ENCODE measurements at regions not wholly inside any gene's neighbourhood (a gene's known extent, or its start where the extent isn't known, plus 50 kb on each side); places are given as distances from the start of the nearest gene placed in this dataset.

- in situ Hi-C loops (cut with MboI) (no loop called here), intact Hi-C loops (cut with micrococcal nuclease) (no loop called here)
- no peak overlapping the region for H3K4me2 ChIP-seq (ENCODE audit: insufficient read depth, low read length)
- H3K4me1 ChIP-seq (replicated peaks in 1 of 2; ENCODE audit: control insufficient read depth in 2 of 2, insufficient read depth in 2 of 2, low read length in 2 of 2): no peaks in the 10 kb centered on the region
- CTCF ChIA-PET (ENCODE audit: low intra/inter-chr PET ratio): no interaction called here
- H3K27ac ChIP-seq (ENCODE audit: extremely low read depth, low read depth, low read length): no peak overlapping the region
- no TSS peak for BruUV-seq (replicated peaks)
- ATAC-seq: no peak
- POLR2A ChIA-PET: no interaction called here
- DNase-seq (ENCODE audit: extremely low read depth in 1 of 4, low spot score in 3 of 4): no peak
- no peak for FAIRE-seq
- H4K20me1 ChIP-seq (replicated peaks; ENCODE audit: control insufficient read depth, insufficient read depth, low read length): no peaks in the 10 kb centered on the region
- no peaks in the 10 kb centered on the region for H3K9me1 ChIP-seq (ENCODE audit: control insufficient read depth, insufficient read depth, low read length)
- H3K9ac ChIP-seq (ENCODE audit: insufficient read depth in 1 of 2, low read depth in 2 of 2, low read length in 2 of 2): no peak overlapping the region
- no peaks in the 10 kb centered on the region for H3K27me3 ChIP-seq (ENCODE audit: control insufficient read depth in 2 of 2, insufficient read depth in 2 of 2, low read length in 2 of 2)
- H3K79me2 ChIP-seq (ENCODE audit: control insufficient read depth, insufficient read depth, low read length): no peaks in the 10 kb centered on the region
- WGBS (ENCODE audit: insufficient coverage, low coverage, missing lambda C conversion rate): 2% methylated on average over 2 of the region's 2 CpGs
- TF ChIP-seq ZNF253 (CRISPR knock-in tag; conservative IDR thresholded peaks at IDR 0.05) (no peak), NFIX (CRISPR knock-in tag; IDR thresholded peaks at IDR 0.05; ENCODE audit: low read depth) (no peak), WHSC1 (IDR thresholded peaks at IDR 0.05; ENCODE audit: low read length) (no peak), IRF9 (tag; IDR thresholded peaks at IDR 0.05) (no peak), ZNF282 (CRISPR knock-in tag; IDR thresholded peaks at IDR 0.05) (no peak), NBN (IDR thresholded peaks at IDR 0.05; ENCODE audit: low read depth) (no peak), GABPA (tag; conservative IDR thresholded peaks at IDR 0.05; ENCODE audit: low read depth) (no peak), RCOR1 (IDR thresholded peaks at IDR 0.05; ENCODE audit: borderline replicate concordance in 1 of 2, low read depth in 2 of 2, low read length in 2 of 2) (no peak)
- TF ChIP-seq, protein P1, sequence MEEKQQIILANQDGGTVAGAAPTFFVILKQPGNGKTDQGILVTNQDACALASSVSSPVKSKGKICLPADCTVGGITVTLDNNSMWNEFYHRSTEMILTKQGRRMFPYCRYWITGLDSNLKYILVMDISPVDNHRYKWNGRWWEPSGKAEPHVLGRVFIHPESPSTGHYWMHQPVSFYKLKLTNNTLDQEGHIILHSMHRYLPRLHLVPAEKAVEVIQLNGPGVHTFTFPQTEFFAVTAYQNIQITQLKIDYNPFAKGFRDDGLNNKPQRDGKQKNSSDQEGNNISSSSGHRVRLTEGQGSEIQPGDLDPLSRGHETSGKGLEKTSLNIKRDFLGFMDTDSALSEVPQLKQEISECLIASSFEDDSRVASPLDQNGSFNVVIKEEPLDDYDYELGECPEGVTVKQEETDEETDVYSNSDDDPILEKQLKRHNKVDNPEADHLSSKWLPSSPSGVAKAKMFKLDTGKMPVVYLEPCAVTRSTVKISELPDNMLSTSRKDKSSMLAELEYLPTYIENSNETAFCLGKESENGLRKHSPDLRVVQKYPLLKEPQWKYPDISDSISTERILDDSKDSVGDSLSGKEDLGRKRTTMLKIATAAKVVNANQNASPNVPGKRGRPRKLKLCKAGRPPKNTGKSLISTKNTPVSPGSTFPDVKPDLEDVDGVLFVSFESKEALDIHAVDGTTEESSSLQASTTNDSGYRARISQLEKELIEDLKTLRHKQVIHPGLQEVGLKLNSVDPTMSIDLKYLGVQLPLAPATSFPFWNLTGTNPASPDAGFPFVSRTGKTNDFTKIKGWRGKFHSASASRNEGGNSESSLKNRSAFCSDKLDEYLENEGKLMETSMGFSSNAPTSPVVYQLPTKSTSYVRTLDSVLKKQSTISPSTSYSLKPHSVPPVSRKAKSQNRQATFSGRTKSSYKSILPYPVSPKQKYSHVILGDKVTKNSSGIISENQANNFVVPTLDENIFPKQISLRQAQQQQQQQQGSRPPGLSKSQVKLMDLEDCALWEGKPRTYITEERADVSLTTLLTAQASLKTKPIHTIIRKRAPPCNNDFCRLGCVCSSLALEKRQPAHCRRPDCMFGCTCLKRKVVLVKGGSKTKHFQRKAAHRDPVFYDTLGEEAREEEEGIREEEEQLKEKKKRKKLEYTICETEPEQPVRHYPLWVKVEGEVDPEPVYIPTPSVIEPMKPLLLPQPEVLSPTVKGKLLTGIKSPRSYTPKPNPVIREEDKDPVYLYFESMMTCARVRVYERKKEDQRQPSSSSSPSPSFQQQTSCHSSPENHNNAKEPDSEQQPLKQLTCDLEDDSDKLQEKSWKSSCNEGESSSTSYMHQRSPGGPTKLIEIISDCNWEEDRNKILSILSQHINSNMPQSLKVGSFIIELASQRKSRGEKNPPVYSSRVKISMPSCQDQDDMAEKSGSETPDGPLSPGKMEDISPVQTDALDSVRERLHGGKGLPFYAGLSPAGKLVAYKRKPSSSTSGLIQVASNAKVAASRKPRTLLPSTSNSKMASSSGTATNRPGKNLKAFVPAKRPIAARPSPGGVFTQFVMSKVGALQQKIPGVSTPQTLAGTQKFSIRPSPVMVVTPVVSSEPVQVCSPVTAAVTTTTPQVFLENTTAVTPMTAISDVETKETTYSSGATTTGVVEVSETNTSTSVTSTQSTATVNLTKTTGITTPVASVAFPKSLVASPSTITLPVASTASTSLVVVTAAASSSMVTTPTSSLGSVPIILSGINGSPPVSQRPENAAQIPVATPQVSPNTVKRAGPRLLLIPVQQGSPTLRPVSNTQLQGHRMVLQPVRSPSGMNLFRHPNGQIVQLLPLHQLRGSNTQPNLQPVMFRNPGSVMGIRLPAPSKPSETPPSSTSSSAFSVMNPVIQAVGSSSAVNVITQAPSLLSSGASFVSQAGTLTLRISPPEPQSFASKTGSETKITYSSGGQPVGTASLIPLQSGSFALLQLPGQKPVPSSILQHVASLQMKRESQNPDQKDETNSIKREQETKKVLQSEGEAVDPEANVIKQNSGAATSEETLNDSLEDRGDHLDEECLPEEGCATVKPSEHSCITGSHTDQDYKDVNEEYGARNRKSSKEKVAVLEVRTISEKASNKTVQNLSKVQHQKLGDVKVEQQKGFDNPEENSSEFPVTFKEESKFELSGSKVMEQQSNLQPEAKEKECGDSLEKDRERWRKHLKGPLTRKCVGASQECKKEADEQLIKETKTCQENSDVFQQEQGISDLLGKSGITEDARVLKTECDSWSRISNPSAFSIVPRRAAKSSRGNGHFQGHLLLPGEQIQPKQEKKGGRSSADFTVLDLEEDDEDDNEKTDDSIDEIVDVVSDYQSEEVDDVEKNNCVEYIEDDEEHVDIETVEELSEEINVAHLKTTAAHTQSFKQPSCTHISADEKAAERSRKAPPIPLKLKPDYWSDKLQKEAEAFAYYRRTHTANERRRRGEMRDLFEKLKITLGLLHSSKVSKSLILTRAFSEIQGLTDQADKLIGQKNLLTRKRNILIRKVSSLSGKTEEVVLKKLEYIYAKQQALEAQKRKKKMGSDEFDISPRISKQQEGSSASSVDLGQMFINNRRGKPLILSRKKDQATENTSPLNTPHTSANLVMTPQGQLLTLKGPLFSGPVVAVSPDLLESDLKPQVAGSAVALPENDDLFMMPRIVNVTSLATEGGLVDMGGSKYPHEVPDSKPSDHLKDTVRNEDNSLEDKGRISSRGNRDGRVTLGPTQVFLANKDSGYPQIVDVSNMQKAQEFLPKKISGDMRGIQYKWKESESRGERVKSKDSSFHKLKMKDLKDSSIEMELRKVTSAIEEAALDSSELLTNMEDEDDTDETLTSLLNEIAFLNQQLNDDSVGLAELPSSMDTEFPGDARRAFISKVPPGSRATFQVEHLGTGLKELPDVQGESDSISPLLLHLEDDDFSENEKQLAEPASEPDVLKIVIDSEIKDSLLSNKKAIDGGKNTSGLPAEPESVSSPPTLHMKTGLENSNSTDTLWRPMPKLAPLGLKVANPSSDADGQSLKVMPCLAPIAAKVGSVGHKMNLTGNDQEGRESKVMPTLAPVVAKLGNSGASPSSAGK (IDR thresholded peaks at IDR 0.05): no peak
- no peaks in the 10 kb centered on the region for H3K36me3 ChIP-seq (ENCODE audit: control insufficient read depth, insufficient read depth, low read length)
- H3K4me3 ChIP-seq: no peak overlapping the region
- 0 out of 2 replicates have a peak, but pooled peaks cover 2% of the 10 kb centered on the region for H3K9me3 ChIP-seq (replicated peaks; ENCODE audit: control insufficient read depth, insufficient read depth, low read depth, low read length)
- H2AFZ ChIP-seq (ENCODE audit: low read depth, low read length): no peak overlapping the region
Observed at GRCh38 chr5:145294331-145294730, 540.8 kb downstream of the PRELID2 start.

Data from K562 (cell line).